Mesendoderm (in vitro differentiated cells): ENCODE measurements at regions not wholly inside any gene's neighbourhood (a gene's known extent, or its start where the extent isn't known, plus 50 kb on each side); places are given as distances from the start of the nearest gene placed in this dataset.
"Not testable (repeated sequence)": the region's sequence is repeated elsewhere in the genome, so short reads cannot be mapped to it uniquely, and the experiment has no call there.

ENCODE experiments used
- DNase-seq: peaks from one replicate; pipeline ENCODE4 v3.0.0; 2013
- H2AK5ac ChIP-seq: 2 replicates; pipeline ENCODE4 v1.6.1; 2013; ENCODE audit warnings: low read length, inconsistent platforms
- H2BK120ac ChIP-seq: 2 replicates; pipeline ENCODE4 v1.6.1; 2013; ENCODE audit warnings: low read depth, mild to moderate bottlenecking, low read length, moderate library complexity, mixed read lengths
- H2BK15ac ChIP-seq: replicated peaks from 2 replicates; pipeline ENCODE4 v1.6.1; 2013; ENCODE audit warnings: low read depth, mild to moderate bottlenecking, moderate library complexity
- H2BK5ac ChIP-seq: 2 replicates; pipeline ENCODE4 v1.6.1; 2013; ENCODE audit warnings: low read length, inconsistent platforms
- H3K18ac ChIP-seq: 2 replicates; pipeline ENCODE4 v1.6.1; 2013; ENCODE audit warnings: mild to moderate bottlenecking, low read length, mixed read lengths
- H3K23ac ChIP-seq: one replicate; pipeline ENCODE4 v1.6.1; 2013; ENCODE audit warnings: low read length
- H3K27ac ChIP-seq: 2 replicates; pipeline ENCODE4 v1.5.1; 2013; ENCODE audit warnings: low read depth, mild to moderate bottlenecking, inconsistent platforms, low read length, moderate library complexity
- H3K27me3 ChIP-seq: 2 replicates; pipeline ENCODE4 v1.6.1; 2013; ENCODE audit warnings: low read length, control low read depth, mild to moderate bottlenecking, inconsistent platforms; ENCODE audit not compliant: insufficient read depth, poor library complexity
- H3K36me3 ChIP-seq: 2 replicates; pipeline ENCODE4 v1.6.1; 2013; ENCODE audit warnings: low read length, inconsistent platforms; ENCODE audit not compliant: control insufficient read depth, insufficient read depth
- H3K4ac ChIP-seq: one replicate; pipeline ENCODE4 v1.6.1; 2013; ENCODE audit warnings: low read depth, mild to moderate bottlenecking, low read length, moderate library complexity
- H3K4me1 ChIP-seq: 2 replicates; pipeline ENCODE4 v1.6.1; 2013; ENCODE audit warnings: low read depth, low read length, inconsistent platforms; ENCODE audit not compliant: control insufficient read depth
- H3K4me2 ChIP-seq: 2 replicates; pipeline ENCODE4 v1.6.1; 2013; ENCODE audit warnings: low read length
- H3K4me3 ChIP-seq: 2 replicates; pipeline ENCODE4 v1.5.1; 2013; ENCODE audit warnings: mild to moderate bottlenecking, low read length
- H3K56ac ChIP-seq: one replicate; pipeline ENCODE4 v1.6.1; 2013; ENCODE audit warnings: low read length
- H3K79me1 ChIP-seq: 2 replicates; pipeline ENCODE4 v1.6.1; 2013; ENCODE audit warnings: low read length, inconsistent platforms
- H3K79me2 ChIP-seq: 2 replicates; pipeline ENCODE4 v1.6.1; 2013; ENCODE audit warnings: mild to moderate bottlenecking, low read length; ENCODE audit not compliant: control insufficient read depth, insufficient read depth
- H3K9ac ChIP-seq: 2 replicates; pipeline ENCODE4 v1.6.1; 2013; ENCODE audit warnings: low read length, inconsistent platforms
- H4K5ac ChIP-seq: one replicate; pipeline ENCODE4 v1.6.1; 2013; ENCODE audit warnings: low read length
- H4K8ac ChIP-seq: one replicate; pipeline ENCODE4 v1.6.1; 2013; ENCODE audit warnings: low read depth, mild to moderate bottlenecking, control low read depth, low read length, moderate library complexity
- WGBS: extraction: QIAGEN DNeasy Blood & Tissue Kit; methylation state at CpG from one replicate; pipeline ENCODE4 v1.1.7; 2013; ENCODE audit warnings: low lambda C conversion rate, missing lambda C conversion rate; ENCODE audit not compliant: insufficient coverage; ENCODE audit errors: extremely low coverage; 5-methylcytosine and 5-hydroxymethylcytosine counted together

DNA sequence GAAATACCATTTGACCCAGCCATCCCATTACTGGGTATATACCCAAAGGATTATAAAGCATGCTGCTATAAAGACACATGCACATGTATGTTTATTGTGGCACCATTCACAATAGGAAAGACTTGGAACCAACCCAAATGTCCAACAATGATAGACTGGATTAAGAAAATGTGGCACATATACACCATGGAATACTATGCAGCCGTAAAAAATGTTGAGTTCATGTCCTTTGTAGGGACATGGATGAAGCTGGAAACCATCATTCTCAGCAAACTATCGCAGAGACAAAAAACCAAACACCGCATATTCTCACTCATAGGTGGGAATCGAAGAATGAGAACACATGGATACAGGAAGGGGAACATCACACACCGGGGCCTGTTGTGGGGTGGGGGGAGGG lies 111.5 kb downstream of the TPBG start:
- H3K56ac ChIP-seq, H3K4ac ChIP-seq, H3K4me1 ChIP-seq, H4K5ac ChIP-seq, H3K23ac ChIP-seq, H3K4me2 ChIP-seq, DNase-seq, H3K79me2 ChIP-seq, H3K9ac ChIP-seq, H3K79me1 ChIP-seq, H3K27ac ChIP-seq, H3K18ac ChIP-seq, H3K36me3 ChIP-seq, H2BK120ac ChIP-seq, H2AK5ac ChIP-seq, H3K4me3 ChIP-seq, H2BK15ac ChIP-seq, H3K27me3 ChIP-seq, H2BK5ac ChIP-seq, H4K8ac ChIP-seq: not testable (repeated sequence)
- no CpG with 5 or more reads among the region's 5 CpGs for WGBS

DNA sequence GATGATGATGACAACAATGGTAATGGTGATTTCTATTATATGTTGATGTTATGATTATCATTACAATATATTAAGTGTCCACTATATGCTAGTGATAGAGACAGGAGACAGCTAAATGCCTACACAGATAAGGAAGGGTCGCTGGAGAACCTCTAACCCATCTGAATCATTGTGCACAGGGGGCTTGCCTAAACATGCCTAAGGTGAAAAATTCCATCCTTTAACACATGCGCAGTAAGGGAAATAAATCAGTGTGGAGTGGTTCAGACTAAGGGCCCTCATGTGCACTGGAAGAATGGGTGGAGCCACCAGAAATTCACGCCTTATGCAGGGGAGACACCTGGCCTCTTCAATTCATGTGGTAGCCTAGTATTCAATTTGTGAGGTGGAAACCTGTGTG lies 120.4 kb downstream of the TPBG start:
- Histone ChIP-seq H2BK120ac (no peak overlapping the region), H3K36me3 (no peaks in the 10 kb centered on the region), H2AK5ac (no peak overlapping the region), H3K18ac (no peak overlapping the region), H3K27me3 (no peaks in the 10 kb centered on the region), H3K79me2 (no peaks in the 10 kb centered on the region), H3K4me1 (no peaks in the 10 kb centered on the region), H2BK15ac (no peak overlapping the region), H3K9ac (no peak overlapping the region), H3K79me1 (no peaks in the 10 kb centered on the region), H3K27ac (no peak overlapping the region), H3K56ac (no peak overlapping the region), H2BK5ac (no peak overlapping the region), H3K23ac (no peak overlapping the region), H3K4ac (no peak overlapping the region), H4K5ac (no peak overlapping the region), H3K4me2 (no peak overlapping the region), H3K4me3 (no peak overlapping the region), H4K8ac (no peak overlapping the region)
- no peak for DNase-seq
- no CpG with 5 or more reads among the region's 3 CpGs for WGBS

DNA sequence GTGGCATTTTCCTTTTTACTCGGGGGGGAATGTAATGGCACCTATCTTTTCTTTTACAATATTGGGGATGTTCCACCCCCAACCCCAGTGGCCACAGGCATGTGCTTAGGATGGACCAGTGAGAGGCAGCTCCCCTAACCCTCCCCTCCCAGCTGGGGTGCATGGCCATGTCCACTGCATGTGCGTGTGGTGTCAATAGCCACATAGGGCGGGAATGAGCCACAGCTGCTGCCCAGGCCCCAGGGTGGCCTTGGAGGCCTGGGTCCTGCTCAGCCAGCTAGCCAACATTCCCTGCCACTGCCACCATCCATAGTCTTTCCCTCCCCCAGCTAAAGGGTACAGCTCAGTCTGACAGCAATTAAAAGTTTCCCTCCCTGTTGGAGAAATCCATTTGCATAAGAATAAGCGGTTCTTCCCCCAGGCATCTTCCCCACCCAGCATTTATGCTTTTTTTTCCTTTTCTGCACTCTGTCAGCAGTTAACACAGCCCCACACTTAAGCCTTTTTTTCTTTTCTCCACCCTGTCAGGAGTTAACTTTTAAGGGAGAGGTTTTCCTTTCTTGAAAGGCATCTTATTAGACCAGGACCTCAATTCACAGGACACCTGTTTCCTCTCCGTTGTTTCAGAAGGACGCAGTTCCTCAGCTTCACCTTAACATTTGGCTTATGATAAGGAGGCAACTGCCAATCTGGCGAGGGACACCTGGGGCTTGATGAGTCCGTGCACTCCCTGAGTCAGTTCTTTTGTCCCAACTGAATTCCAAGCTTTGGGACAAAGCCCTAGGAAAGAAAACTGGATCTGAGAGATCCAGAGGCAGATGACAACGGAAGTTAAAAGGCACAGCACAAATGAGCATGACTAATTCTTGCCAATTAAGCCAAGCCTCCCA lies 121.4 kb downstream of the TPBG start:
- no peak overlapping the region for H2AK5ac ChIP-seq
- H2BK5ac ChIP-seq, result no peak overlapping the region
- no peak overlapping the region for H3K9ac ChIP-seq
- no peak overlapping the region for H3K27ac ChIP-seq
- H3K27me3 ChIP-seq, result no peaks in the 10 kb centered on the region
- H3K4me1 ChIP-seq, result no peaks in the 10 kb centered on the region
- H3K23ac ChIP-seq, result no peak overlapping the region
- H2BK15ac ChIP-seq, result no peak overlapping the region
- no peaks in the 10 kb centered on the region for H3K79me1 ChIP-seq
- no peak overlapping the region for H3K18ac ChIP-seq
- no peaks in the 10 kb centered on the region for H3K79me2 ChIP-seq
- no peaks in the 10 kb centered on the region for H3K36me3 ChIP-seq
- H4K5ac ChIP-seq, result no peak overlapping the region
- DNase-seq, result no peak
- no peak overlapping the region for H3K4me3 ChIP-seq
- no peak overlapping the region for H3K56ac ChIP-seq
- H3K4me2 ChIP-seq, result no peak overlapping the region
- H3K4ac ChIP-seq, result no peak overlapping the region
- H2BK120ac ChIP-seq, result no peak overlapping the region
- no peak overlapping the region for H4K8ac ChIP-seq
- no CpG with 5 or more reads among the region's 9 CpGs for WGBS

GRCh38 chr6:82487895-82488294 lies 124.3 kb downstream of the TPBG start:
- no peak overlapping the region for H3K23ac ChIP-seq
- H3K4me2 ChIP-seq, result no peak overlapping the region
- no peaks in the 10 kb centered on the region for H3K36me3 ChIP-seq
- no peak overlapping the region for H3K56ac ChIP-seq
- H3K79me1 ChIP-seq, result no peaks in the 10 kb centered on the region
- H2BK5ac ChIP-seq, result no peak overlapping the region
- H2BK120ac ChIP-seq, result no peak overlapping the region
- H3K18ac ChIP-seq, result no peak overlapping the region
- DNase-seq, result no peak
- no peak overlapping the region for H3K4me3 ChIP-seq
- no peak overlapping the region for H4K8ac ChIP-seq
- H3K79me2 ChIP-seq, result no peaks in the 10 kb centered on the region
- H3K4ac ChIP-seq, result no peak overlapping the region
- no peaks in the 10 kb centered on the region for H3K27me3 ChIP-seq
- no peak overlapping the region for H3K9ac ChIP-seq
- no peak overlapping the region for H4K5ac ChIP-seq
- no peaks in the 10 kb centered on the region for H3K4me1 ChIP-seq
- H2BK15ac ChIP-seq, result no peak overlapping the region
- no peak overlapping the region for H2AK5ac ChIP-seq
- no peak overlapping the region for H3K27ac ChIP-seq
- WGBS, result no CpG with 5 or more reads among the region's 2 CpGs

DNA sequence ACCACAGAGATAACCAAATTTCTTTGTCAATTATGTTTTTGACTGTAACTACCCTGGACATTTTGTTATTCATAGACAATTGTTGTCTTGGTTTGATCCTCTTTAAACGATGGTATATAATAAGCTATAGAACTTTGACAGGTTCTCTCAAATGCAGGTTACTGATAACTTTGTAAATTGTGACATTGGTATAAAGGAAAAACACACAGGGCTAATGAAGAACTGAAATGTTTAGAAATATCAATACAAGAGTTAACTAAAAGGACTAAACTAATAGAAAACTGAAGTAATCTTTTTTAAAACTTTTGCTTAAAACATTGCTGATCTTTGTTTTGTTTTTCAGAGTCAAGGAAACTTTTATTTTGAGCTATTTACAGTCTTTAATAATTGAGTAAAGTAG lies 124.8 kb downstream of the TPBG start:
- H3K79me1 ChIP-seq, result no peaks in the 10 kb centered on the region
- no CpG with 5 or more reads among the region's 1 CpG for WGBS

GRCh38 chr6:82492134-82492533 lies 128.5 kb downstream of the TPBG start:
- no peak overlapping the region for H4K5ac ChIP-seq
- H2AK5ac ChIP-seq, result no peak overlapping the region
- no CpG with 5 or more reads among the region's 2 CpGs for WGBS
- no peaks in the 10 kb centered on the region for H3K27me3 ChIP-seq
- no peak overlapping the region for H3K4ac ChIP-seq
- H3K18ac ChIP-seq, result no peak overlapping the region
- no peaks in the 10 kb centered on the region for H3K4me1 ChIP-seq
- H3K36me3 ChIP-seq, result no peaks in the 10 kb centered on the region
- no peak overlapping the region for H2BK120ac ChIP-seq
- H3K4me2 ChIP-seq, result no peak overlapping the region
- H3K23ac ChIP-seq, result no peak overlapping the region
- H2BK5ac ChIP-seq, result no peak overlapping the region
- no peak overlapping the region for H4K8ac ChIP-seq
- no peak overlapping the region for H3K9ac ChIP-seq
- no peak for DNase-seq
- H3K4me3 ChIP-seq, result no peak overlapping the region
- no peak overlapping the region for H3K27ac ChIP-seq
- no peak overlapping the region for H3K56ac ChIP-seq
- no peaks in the 10 kb centered on the region for H3K79me2 ChIP-seq
- H3K79me1 ChIP-seq, result no peaks in the 10 kb centered on the region
- no peak overlapping the region for H2BK15ac ChIP-seq

More for the DNA sequence above, 124.8 kb downstream of the TPBG start:
- Histone ChIP-seq H3K4me2 (no peak overlapping the region), H3K27me3 (no peaks in the 10 kb centered on the region), H2BK5ac (no peak overlapping the region), H3K18ac (no peak overlapping the region), H3K9ac (no peak overlapping the region), H4K5ac (no peak overlapping the region), H3K79me2 (no peaks in the 10 kb centered on the region), H2BK15ac (no peak overlapping the region), H3K4ac (no peak overlapping the region), H3K4me1 (no peaks in the 10 kb centered on the region), H3K4me3 (no peak overlapping the region), H3K23ac (no peak overlapping the region), H3K56ac (no peak overlapping the region), H2AK5ac (no peak overlapping the region), H2BK120ac (no peak overlapping the region), H4K8ac (no peak overlapping the region), H3K27ac (no peak overlapping the region), H3K36me3 (no peaks in the 10 kb centered on the region)
- DNase-seq, result no peak
